ENCODE measurements at regions not wholly inside any gene's neighbourhood (a gene's known extent, or its start where the extent isn't known, plus 50 kb on each side); places are given as distances from the start of the nearest gene placed in this dataset.

DNA sequence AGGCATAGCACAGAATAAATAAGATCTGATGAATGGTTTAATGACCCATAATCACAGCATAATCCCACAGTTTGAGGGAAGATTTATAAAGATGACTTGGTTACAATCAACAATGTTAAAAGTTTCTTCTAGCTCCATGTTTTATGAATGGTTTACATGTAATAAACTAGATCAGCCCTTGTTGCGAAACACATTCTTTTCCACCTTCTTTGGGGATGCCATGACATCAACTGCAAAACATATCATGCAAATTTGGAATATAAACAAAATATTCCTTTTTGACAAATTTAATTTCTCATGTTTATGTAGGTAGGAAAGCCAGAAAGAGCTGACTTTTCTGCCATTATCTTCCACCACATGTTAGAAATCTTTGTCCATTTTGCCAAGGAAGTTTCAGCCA lies 979.5 kb downstream of the MAT2B start:
- TF ChIP-seq POLR2A (IDR thresholded peaks at IDR 0.05; ENCODE audit: low read length) (no peak), GATA1 (IDR thresholded peaks at IDR 0.05; ENCODE audit: low read depth, low read length) (no peak)
